PC-3 (cell line): ENCODE measurements at regions not wholly inside any gene's neighbourhood (a gene's known extent, or its start where the extent isn't known, plus 50 kb on each side); places are given as distances from the start of the nearest gene placed in this dataset.

Experiments used
- ATAC-seq: fragments of 200-7000 bp; cut with Tn5 transposase; 2 replicates; pipeline ENCODE4 v1.9.1; 2020; ENCODE audit warnings: mild to moderate bottlenecking, moderate library complexity
- BruUV-seq: library from RNA; stranded (reverse); fragments of 400-500 nt; replicated peaks from 2 replicates; lab custom pipeline; 2021; lab: Mats Ljungman, UMichigan
- CTCF ChIA-PET: fragments of 300-600 bp; sonication (Branson Sonifier 250); formaldehyde crosslinking; loops from one replicate; lab custom pipeline; 2022; ENCODE audit warnings: antibody characterized with exemption; lab: Charles Lee
- POLR2A ChIA-PET: fragments of 300-600 bp; sonication (Branson Sonifier 250); formaldehyde crosslinking; loops from one replicate; lab custom pipeline; 2022; ENCODE audit warnings: antibody characterized with exemption; ENCODE audit not compliant: unreplicated experiment; lab: Charles Lee
- DNase-seq: peaks from one replicate; pipeline ENCODE4 v3.0.0-alpha.2; 2015
- H2AFZ ChIP-seq: fragments of 300-600 bp; sonication (generic); 2 replicates; pipeline ENCODE4 v1.6.0; 2016; ENCODE audit warnings: antibody characterized with exemption, low read length
- H3F3A ChIP-seq: fragments of 300-600 bp; sonication (generic); one replicate; pipeline ENCODE4 v1.6.0; 2017; ENCODE audit warnings: antibody characterized with exemption, low read length, control low read depth, mild to moderate bottlenecking; ENCODE audit not compliant: unreplicated experiment
- H3K27ac ChIP-seq: fragments of 300-600 bp; sonication (generic); 2 replicates; pipeline ENCODE4 v1.5.1; 2016; ENCODE audit warnings: mild to moderate bottlenecking, low read length
- H3K27me3 ChIP-seq: fragments of 300-600 bp; sonication (generic); 2 replicates; pipeline ENCODE4 v1.6.1; 2016; ENCODE audit warnings: low read length, mixed read lengths
- H3K36me3 ChIP-seq: fragments of 300-600 bp; sonication (generic); 2 replicates; pipeline ENCODE4 v1.6.1; 2016; ENCODE audit warnings: low read depth, mixed run types, low read length, mixed read lengths
- H3K4me1 ChIP-seq: fragments of 300-600 bp; sonication (generic); 2 replicates; pipeline ENCODE4 v1.5.1; 2016; ENCODE audit warnings: low read length; ENCODE audit not compliant: insufficient read depth
- H3K4me2 ChIP-seq: fragments of 300-600 bp; sonication (generic); 2 replicates; pipeline ENCODE4 v1.6.0; 2016; ENCODE audit warnings: low read length
- H3K4me3 ChIP-seq: fragments of 300-600 bp; sonication (generic); 2 replicates; pipeline ENCODE4 v1.5.1; 2016; ENCODE audit warnings: mild to moderate bottlenecking, low read length, mixed read lengths
- H3K79me2 ChIP-seq: fragments of 300-600 bp; sonication (generic); 2 replicates; pipeline ENCODE4 v1.6.1; 2017; ENCODE audit warnings: low read length, mixed read lengths
- H3K9ac ChIP-seq: fragments of 300-600 bp; sonication (generic); 2 replicates; pipeline ENCODE4 v1.6.0; 2016; ENCODE audit warnings: mild to moderate bottlenecking, low read length
- H3K9me2 ChIP-seq: fragments of 300-600 bp; sonication (generic); replicated peaks from 2 replicates; pipeline ENCODE4 v1.6.1; 2016; ENCODE audit warnings: mixed run types, low read length, mixed read lengths
- H3K9me3 ChIP-seq: fragments of 300-600 bp; sonication (generic); 2 replicates; pipeline ENCODE4 v1.6.1; 2016; ENCODE audit warnings: low read length, mixed read lengths
- H4K20me1 ChIP-seq: fragments of 300-600 bp; sonication (generic); 2 replicates; pipeline ENCODE4 v1.6.1; 2016; ENCODE audit warnings: low read length, mixed read lengths
- CTCF ChIP-seq: fragments of 300-600 bp; sonication (generic); conservative IDR thresholded peaks from 2 replicates; pipeline ENCODE4 v1.5.1; 2017; ENCODE audit warnings: antibody characterized with exemption, low read depth, mild to moderate bottlenecking, low read length
- EZH2 ChIP-seq: fragments of 300-600 bp; sonication (generic); IDR thresholded peaks from one replicate; pipeline ENCODE4 v1.6.1; 2017; ENCODE audit warnings: antibody characterized with exemption, mild to moderate bottlenecking, low read length; ENCODE audit not compliant: unreplicated experiment
- EZH2phosphoT487 ChIP-seq: fragments of 300-600 bp; sonication (generic); IDR thresholded peaks from 2 replicates; pipeline ENCODE4 v1.6.1; 2018; ENCODE audit warnings: mild to moderate bottlenecking, antibody characterized with exemption, low read length, borderline replicate concordance
- intact Hi-C: fragments of 100-400 bp; cut with micrococcal nuclease; formaldehyde crosslinking; loops from 2 replicates; pipeline ENCODE4 v1.9.0; 2023

- ChIA-PET POLR2A (no interaction called here), CTCF (no interaction called here)
- TF ChIP-seq EZH2phosphoT487 (no peak), EZH2 (no peak), CTCF (no peak)
- Histone ChIP-seq H3K9me2 (no peaks in the 10 kb centered on the region), H3K4me3 (no peak overlapping the region), H3K4me2 (no peak overlapping the region), H3K4me1 (no peaks in the 10 kb centered on the region), H4K20me1 (no peaks in the 10 kb centered on the region), H3F3A (no peaks in the 10 kb centered on the region), H3K9ac (no peak overlapping the region), H2AFZ (no peak overlapping the region), H3K27ac (no peak overlapping the region), H3K27me3 (no peaks in the 10 kb centered on the region), H3K36me3 (no peaks in the 10 kb centered on the region), H3K79me2 (no peaks in the 10 kb centered on the region), H3K9me3 (no peaks in the 10 kb centered on the region)
- no TSS peak for BruUV-seq
- ATAC-seq (no peak), DNase-seq (no peak)
- intact Hi-C loops: no loop called here
These were observed 194.4 kb upstream of the PCDH7 start for GRCh38 chr4:30525662-30526315.

- Histone ChIP-seq H3K9me2 (no peaks in the 10 kb centered on the region), H3K27ac (no peak overlapping the region), H3K9me3 (no peaks in the 10 kb centered on the region), H3F3A (no peaks in the 10 kb centered on the region), H2AFZ (no peak overlapping the region), H4K20me1 (no peaks in the 10 kb centered on the region), H3K79me2 (no peaks in the 10 kb centered on the region), H3K9ac (no peak overlapping the region), H3K27me3 (no peaks in the 10 kb centered on the region), H3K4me2 (no peak overlapping the region), H3K36me3 (no peaks in the 10 kb centered on the region), H3K4me1 (peaks cover 13% of the 10 kb centered on the region), H3K4me3 (no peak overlapping the region)
- no peak for DNase-seq
- CTCF ChIA-PET: no interaction called here
- intact Hi-C loops: loop anchor here (5.0 kb wide), 1 partner anchor 153 kb away; no protein-coding TSS in a partner anchor
- TF ChIP-seq EZH2: no peak
- TF ChIP-seq CTCF: no peak
- TF ChIP-seq EZH2phosphoT487: no peak
- POLR2A ChIA-PET: no interaction called here
- no peak for ATAC-seq
- BruUV-seq: no TSS peak
These were observed 184.9 kb upstream of the PCDH7 start for GRCh38 chr4:30535255-30535654.

- ChIA-PET CTCF (no interaction called here), POLR2A (no interaction called here)
- Histone ChIP-seq H3K4me2 (no peak overlapping the region), H3K4me3 (no peak overlapping the region), H4K20me1 (no peaks in the 10 kb centered on the region), H3K9me3 (no peaks in the 10 kb centered on the region), H3K27me3 (no peaks in the 10 kb centered on the region), H3K27ac (no peak overlapping the region), H3K9me2 (no peaks in the 10 kb centered on the region), H3K4me1 (peaks cover 13% of the 10 kb centered on the region), H3K36me3 (no peaks in the 10 kb centered on the region), H3F3A (no peaks in the 10 kb centered on the region), H2AFZ (no peak overlapping the region), H3K79me2 (no peaks in the 10 kb centered on the region), H3K9ac (no peak overlapping the region)
- DNase-seq (peak; percentile 21), ATAC-seq (0 out of 2 replicates have a peak, but pooled peaks have one; percentile 21)
- BruUV-seq: no TSS peak
- TF ChIP-seq EZH2 (no peak), EZH2phosphoT487 (no peak)
- intact Hi-C loops: loop anchor here (5.0 kb wide), 1 partner anchor 154 kb away; no protein-coding TSS in a partner anchor
These were observed 183.9 kb upstream of the PCDH7 start for GRCh38 chr4:30536231-30536630.
